ENCODE measurements at regions not wholly inside any gene's neighbourhood (a gene's known extent, or its start where the extent isn't known, plus 50 kb on each side); places are given as distances from the start of the nearest gene placed in this dataset.
"Not testable (repeated sequence)": the region's sequence is repeated elsewhere in the genome, so short reads cannot be mapped to it uniquely, and the experiment has no call there.

- no peak for DNase-seq (ENCODE audit: low read depth)
- no peak for TF ChIP-seq CTCF (IDR thresholded peaks at IDR 0.05; ENCODE audit: low read depth, low read length, missing control alignments)
- H3K4me3 ChIP-seq (ENCODE audit: low read depth, low read length), result no peak overlapping the region
Measured at GRCh38 chr5:1719860-1720259, 79.8 kb downstream of the MRPL36 start.

GRCh38 chr5:1718669-1719068 is 81.0 kb downstream of the MRPL36 start:
- no peak for DNase-seq (ENCODE audit: low read depth)
- no peak overlapping the region for H3K4me3 ChIP-seq (ENCODE audit: low read depth, low read length)
- TF ChIP-seq CTCF (IDR thresholded peaks at IDR 0.05; ENCODE audit: low read depth, low read length, missing control alignments), result no peak

GRCh38 chr5:1710091-1710490 is 89.5 kb downstream of the MRPL36 start:
- H3K4me3 ChIP-seq (ENCODE audit: low read depth, low read length); DNase-seq (ENCODE audit: low read depth): not testable (repeated sequence)

GRCh38 chr5:1709171-1709803 is 90.3 kb downstream of the MRPL36 start:
- TF ChIP-seq CTCF (IDR thresholded peaks at IDR 0.05; ENCODE audit: low read depth, low read length, missing control alignments), result no peak
- no peak for DNase-seq (ENCODE audit: low read depth)
- H3K4me3 ChIP-seq (ENCODE audit: low read depth, low read length), result no peak overlapping the region

- no peak for DNase-seq (ENCODE audit: low read depth)
- no peak for TF ChIP-seq CTCF (IDR thresholded peaks at IDR 0.05; ENCODE audit: low read depth, low read length, missing control alignments)
Measured at GRCh38 chr5:1708592-1709141, 91.0 kb downstream of the MRPL36 start.

GRCh38 chr5:1707467-1707866 is 92.2 kb downstream of the MRPL36 start:
- TF ChIP-seq CTCF (IDR thresholded peaks at IDR 0.05; ENCODE audit: low read depth, low read length, missing control alignments), result no peak
- no peak overlapping the region for H3K4me3 ChIP-seq (ENCODE audit: low read depth, low read length)
- DNase-seq (ENCODE audit: low read depth), result no peak

More at GRCh38 chr5:1708592-1709141, 91.0 kb downstream of the MRPL36 start:
- H3K4me3 ChIP-seq (ENCODE audit: low read depth, low read length), result no peak overlapping the region

- H3K4me3 ChIP-seq (ENCODE audit: low read depth, low read length), result no peak overlapping the region
- no peak for TF ChIP-seq CTCF (IDR thresholded peaks at IDR 0.05; ENCODE audit: low read depth, low read length, missing control alignments)
- DNase-seq (ENCODE audit: low read depth), result no peak
Measured at GRCh38 chr5:1706428-1706827, 93.2 kb downstream of the MRPL36 start.
